GM19372 (cell line): ENCODE measurements at regions not wholly inside any gene's neighbourhood (a gene's known extent, or its start where the extent isn't known, plus 50 kb on each side); places are given as distances from the start of the nearest gene placed in this dataset.
"Not testable (repeated sequence)": the region's sequence is repeated elsewhere in the genome, so short reads cannot be mapped to it uniquely, and the experiment has no call there.

ENCODE experiments used
- ATAC-seq: cut with Tn5 transposase; IDR thresholded peaks from one replicate; pipeline ENCODE4 v1.9.1; 2021; ENCODE audit warnings: mild to moderate bottlenecking, low read depth, moderate library complexity; ENCODE audit not compliant: unreplicated experiment

GRCh38 chr22:48621085-48621484 lies 1206.6 kb downstream of the BRD1 start:
- no peak for ATAC-seq

- ATAC-seq, result not testable (repeated sequence)
Observed at GRCh38 chr22:48620460-48620859, 1207.2 kb downstream of the BRD1 start.

GRCh38 chr22:48619721-48620120 lies 1208.0 kb downstream of the BRD1 start:
- ATAC-seq, result no peak

- ATAC-seq, result no peak
Observed at GRCh38 chr22:48618326-48618725, 1209.3 kb downstream of the BRD1 start.

- ATAC-seq, result no peak
Observed at GRCh38 chr22:48616656-48617055, 1211.0 kb downstream of the BRD1 start.

- ATAC-seq, result no peak
Observed at GRCh38 chr22:48615171-48616008, 1212.3 kb downstream of the BRD1 start.

GRCh38 chr22:48613566-48614200 lies 1214.0 kb downstream of the BRD1 start:
- no peak for ATAC-seq

- no peak for ATAC-seq
Observed at GRCh38 chr22:48612077-48612995, 1215.3 kb downstream of the BRD1 start.

- no peak for ATAC-seq
Observed at GRCh38 chr22:48609279-48609865, 1218.3 kb downstream of the BRD1 start.

GRCh38 chr22:48607901-48608662 lies 1219.6 kb downstream of the BRD1 start:
- ATAC-seq, result no peak

GRCh38 chr22:48606684-48607307 lies 1220.9 kb downstream of the BRD1 start:
- no peak for ATAC-seq

- no peak for ATAC-seq
Observed at GRCh38 chr22:48605856-48606481, 1221.7 kb downstream of the BRD1 start.

- ATAC-seq, result no peak
Observed at GRCh38 chr22:48605125-48605524, 1222.5 kb downstream of the BRD1 start.

GRCh38 chr22:48603621-48604320 lies 1223.9 kb downstream of the BRD1 start:
- no peak for ATAC-seq

GRCh38 chr22:48602805-48603518 lies 1224.7 kb downstream of the BRD1 start:
- ATAC-seq, result no peak

GRCh38 chr22:48600681-48601080 lies 1227.0 kb downstream of the BRD1 start:
- ATAC-seq, result no peak

GRCh38 chr22:48600171-48600570 lies 1227.5 kb downstream of the BRD1 start:
- ATAC-seq, result no peak

GRCh38 chr22:48599346-48599745 lies 1228.3 kb downstream of the BRD1 start:
- ATAC-seq, result no peak
